ENCODE measurements at regions not wholly inside any gene's neighbourhood (a gene's known extent, or its start where the extent isn't known, plus 50 kb on each side); places are given as distances from the start of the nearest gene placed in this dataset.

- TF ChIP-seq RAD21 (IDR thresholded peaks at IDR 0.05; ENCODE audit: low read length), result no peak
- no peak for TF ChIP-seq EZH2phosphoT487 (IDR thresholded peaks at IDR 0.05; ENCODE audit: borderline replicate concordance, low read depth)
- TF ChIP-seq CTCF (IDR thresholded peaks at IDR 0.05), result no peak
- TF ChIP-seq RFX5 (IDR thresholded peaks at IDR 0.05; ENCODE audit: low read length), result no peak
Measured at GRCh38 chr6:15981956-15982355, 146.9 kb upstream of the MYLIP start.
